A549 (cell line): ENCODE measurements at regions not wholly inside any gene's neighbourhood (a gene's known extent, or its start where the extent isn't known, plus 50 kb on each side); places are given as distances from the start of the nearest gene placed in this dataset.
A peak's percentile ranks its signal among the peaks of the same experiment; 100 is the strongest.

Experiments used
- ATAC-seq, 2 experiments: fragments of 200-7000 bp in 1 of 2; fragments of >200 bp in 1 of 2; cut with Nextera tagmentation in 1 of 2; cut with Tn5 transposase in 1 of 2; 3 replicates each; pipeline versions ENCODE4 v1.8.0 to v1.9.1; 2018 to 2020; ENCODE audit warnings: mild to moderate bottlenecking in 1 of 2, moderate library complexity in 1 of 2
- CTCF ChIA-PET: fragments of 300-600 bp; sonication (Branson Sonifier 250); formaldehyde crosslinking; extraction: SDS; loops from one replicate; lab custom pipeline; 2021; ENCODE audit warnings: antibody characterized with exemption, inconsistent platforms; lab: Yijun Ruan, JAX
- POLR2A ChIA-PET: fragments of 350-600 bp; formaldehyde crosslinking; extraction: SDS; loops from one replicate; lab custom pipeline; 2021; ENCODE audit warnings: antibody characterized with exemption, inconsistent platforms; lab: Yijun Ruan, JAX
- DNase-seq, 2 experiments: peaks; one replicate each; pipeline versions ENCODE4 v3.0.0 to v3.0.0-alpha.2; 2011 to 2016; ENCODE audit warnings: low read depth in 1 of 2, low spot score in 1 of 2
- FAIRE-seq: peaks from 2 replicates; lab custom pipeline; 2011; peaks lifted over from hg19 to GRCh38; lab: Jason Lieb, UNC
- H3K27ac ChIP-seq, 2 experiments: fragments of >200 bp; sonication (Bioruptor Twin); formaldehyde crosslinking; 3 replicates each; pipeline ENCODE4 v1.5.1; 2016 to 2017
- H3K4me1 ChIP-seq: fragments of >200 bp; sonication (Bioruptor Twin); formaldehyde crosslinking; 3 replicates; pipeline ENCODE4 v1.6.1; 2016
- H3K4me2 ChIP-seq: fragments of >200 bp; sonication (Bioruptor Twin); formaldehyde crosslinking; 3 replicates; pipeline ENCODE4 v1.6.1; 2016
- H3K4me3 ChIP-seq: fragments of >200 bp; sonication (Bioruptor Twin); formaldehyde crosslinking; 3 replicates; pipeline ENCODE4 v1.5.1; 2016
- H3K9me3 ChIP-seq: fragments of >200 bp; sonication (Bioruptor Twin); formaldehyde crosslinking; 3 replicates; pipeline ENCODE4 v1.6.1; 2016
- ATOH8 ChIP-seq: fragments of 250-450 bp; sonication (Bioruptor Pico); IDR thresholded peaks from 2 replicates; pipeline ENCODE4 v1.5.0; 2020; ENCODE audit warnings: low read depth, mild to moderate bottlenecking, moderate library complexity
- BCL3 ChIP-seq: fragments of >200 bp; sonication (Bioruptor Twin); formaldehyde crosslinking; IDR thresholded peaks from 3 replicates; pipeline ENCODE4 v1.6.1; 2016
- CBX2 ChIP-seq: fragments of 200-600 bp; sonication (generic); IDR thresholded peaks from 2 replicates; pipeline ENCODE4 v1.6.1; 2016; ENCODE audit warnings: low read depth, mild to moderate bottlenecking, borderline replicate concordance
- CBX8 ChIP-seq: fragments of 200-600 bp; sonication (generic); IDR thresholded peaks from 2 replicates; pipeline ENCODE4 v1.6.1; 2016
- CEBPB ChIP-seq, 2 experiments: fragments of >200 bp in 1 of 2; sonication (Bioruptor Twin) in 1 of 2; formaldehyde crosslinking in 1 of 2; IDR thresholded peaks; 2 replicates each; pipeline ENCODE4 v1.6.1; 2012 to 2016
- ESRRA ChIP-seq: fragments of 150-350 bp; IDR thresholded peaks from 2 replicates; pipeline ENCODE4 v1.6.1; 2014; ENCODE audit warnings: mild to moderate bottlenecking, low read length, borderline replicate concordance
- FOSB ChIP-seq: fragments of 250-450 bp; sonication (Bioruptor Pico); IDR thresholded peaks from 2 replicates; pipeline ENCODE4 v1.5.0; 2020; ENCODE audit warnings: mild to moderate bottlenecking, moderate library complexity
- HES2 ChIP-seq: fragments of >200 bp; sonication (Bioruptor Twin); formaldehyde crosslinking; IDR thresholded peaks from 2 replicates; pipeline ENCODE4 v1.6.1; 2016
- HOXA7 ChIP-seq: fragments of 250-450 bp; sonication (Bioruptor Pico); IDR thresholded peaks from 2 replicates; pipeline ENCODE4 v1.5.0; 2020; ENCODE audit warnings: mild to moderate bottlenecking, moderate library complexity
- JUN ChIP-seq, 2 experiments: fragments of >200 bp; sonication (Bioruptor Twin); formaldehyde crosslinking; IDR thresholded peaks; 2 replicates in 1 of 2; 3 replicates in 1 of 2; pipeline ENCODE4 v1.6.1; 2016 to 2017
- JUNB ChIP-seq: fragments of >200 bp; sonication (Bioruptor Twin); formaldehyde crosslinking; IDR thresholded peaks from 2 replicates; pipeline ENCODE4 v1.6.1; 2016
- KDM1A ChIP-seq: fragments of 200-600 bp; sonication (generic); IDR thresholded peaks from 2 replicates; pipeline ENCODE4 v1.6.1; 2016; ENCODE audit warnings: low read depth, mild to moderate bottlenecking
- MAZ ChIP-seq: fragments of 150-350 bp; IDR thresholded peaks from 2 replicates; pipeline ENCODE4 v1.6.1; 2014; ENCODE audit warnings: antibody characterized with exemption, low read depth, low read length, borderline replicate concordance
- MYC ChIP-seq: IDR thresholded peaks from 2 replicates; pipeline ENCODE4 v1.6.1; 2012; ENCODE audit warnings: mild to moderate bottlenecking, inconsistent platforms, low read length, improper control_type of control experiment, borderline replicate concordance
- NR3C1 ChIP-seq: fragments of >200 bp; sonication (Bioruptor Twin); formaldehyde crosslinking; IDR thresholded peaks from 3 replicates; pipeline ENCODE4 v1.6.1; 2017
- PHF8 ChIP-seq: fragments of 200-600 bp; sonication (generic); IDR thresholded peaks from 2 replicates; pipeline ENCODE4 v1.6.1; 2016; ENCODE audit warnings: low read depth, mild to moderate bottlenecking, antibody characterized with exemption, moderate library complexity, borderline replicate concordance
- RAD21 ChIP-seq, 2 experiments: fragments of >200 bp in 1 of 2; sonication (Bioruptor Twin) in 1 of 2; formaldehyde crosslinking in 1 of 2; IDR thresholded peaks in 1 of 2; conservative IDR thresholded peaks in 1 of 2; 2 replicates in 1 of 2; 3 replicates in 1 of 2; pipeline ENCODE4 v1.6.1; 2012 to 2018; ENCODE audit warnings: inconsistent platforms in 1 of 2
- RCOR1 ChIP-seq: fragments of 150-350 bp; IDR thresholded peaks from 2 replicates; pipeline ENCODE4 v1.6.1; 2014; ENCODE audit warnings: antibody characterized with exemption, low read length, low read depth
- RFX5 ChIP-seq: fragments of 450-650 bp; IDR thresholded peaks from 2 replicates; pipeline ENCODE4 v1.7.1; 2014; ENCODE audit warnings: antibody characterized with exemption, mild to moderate bottlenecking, moderate library complexity
- SREBF2 ChIP-seq: fragments of 450-650 bp; IDR thresholded peaks from 2 replicates; pipeline ENCODE4 v1.6.1; 2014; ENCODE audit warnings: mild to moderate bottlenecking, moderate library complexity
- TP53 ChIP-seq: fragments of 250-450 bp; sonication (Bioruptor Pico); IDR thresholded peaks from 2 replicates; pipeline ENCODE4 v1.5.0; 2021; ENCODE audit warnings: mild to moderate bottlenecking, moderate library complexity
- ZFP36 ChIP-seq: fragments of 450-650 bp; IDR thresholded peaks from 2 replicates; pipeline ENCODE4 v1.6.1; 2014; ENCODE audit warnings: borderline replicate concordance; ENCODE audit not compliant: partially characterized antibody
- ZNF302 ChIP-seq: fragments of 250-450 bp; sonication (Bioruptor Pico); IDR thresholded peaks from 2 replicates; pipeline ENCODE4 v1.9.0; 2021; ENCODE audit warnings: inconsistent platforms, mild to moderate bottlenecking, moderate library complexity
- WGBS: methylation state at CpG from one replicate; pipeline ENCODE4 v1.1.6; 2017; ENCODE audit errors: missing lambda C conversion rate; 5-methylcytosine and 5-hydroxymethylcytosine counted together
- TF ChIP-seq, protein P1 (sequence below): fragments of 200-600 bp; sonication (generic); IDR thresholded peaks from 2 replicates; pipeline ENCODE4 v1.6.1; 2016; ENCODE audit warnings: antibody characterized with exemption, mild to moderate bottlenecking, moderate library complexity

DNA sequence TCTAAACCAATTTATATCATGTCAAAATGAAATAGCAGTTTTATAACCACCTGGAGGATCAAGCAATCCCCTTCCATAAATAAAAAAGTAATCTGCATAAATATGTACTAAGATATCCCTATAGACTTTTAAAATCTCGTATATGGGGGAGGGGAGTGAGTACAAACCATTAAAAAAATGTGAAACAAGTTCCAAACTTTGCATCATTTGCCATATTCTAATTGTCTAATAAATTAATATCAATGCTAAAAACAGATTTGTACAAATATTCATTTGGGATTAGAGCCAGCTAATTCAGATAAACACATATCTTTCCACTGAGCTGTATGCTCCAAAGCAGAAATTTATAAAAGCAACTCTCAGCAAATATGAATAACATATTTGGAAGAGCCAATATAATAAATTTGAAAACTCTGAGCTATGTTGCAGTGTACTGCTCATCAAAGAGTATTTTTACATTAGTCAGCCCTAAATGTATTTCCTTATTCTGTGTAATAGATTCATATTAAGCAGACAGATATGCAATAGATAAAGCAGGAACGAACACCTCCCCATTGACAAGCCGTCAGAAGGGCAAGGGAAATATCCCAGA, 970.2 kb downstream of the EFNB2 start:
- no peak overlapping the region for H3K4me3 ChIP-seq
- ChIA-PET CTCF (interaction anchor here (1.5 kb wide), 1 partner anchor 15 kb away, joined by 5 read pairs; no protein-coding TSS in a partner anchor), POLR2A (no interaction called here)
- no peaks in the 10 kb centered on the region for H3K9me3 ChIP-seq
- no peak overlapping the region for H3K4me2 ChIP-seq
- H3K4me1 ChIP-seq: no peaks in the 10 kb centered on the region
- no peak for TF ChIP-seq JUN (IDR thresholded peaks at IDR 0.05)
- no peak for TF ChIP-seq KDM1A
- TF ChIP-seq HOXA7 (CRISPR knock-in tag): no peak
- no peak for TF ChIP-seq BCL3
- TF ChIP-seq PHF8: no peak
- TF ChIP-seq RCOR1: no peak
- TF ChIP-seq CBX8: no peak
- TF ChIP-seq SREBF2: no peak
- no peak for TF ChIP-seq RAD21 (conservative IDR thresholded peaks at IDR 0.05 in 1 of 2, IDR thresholded peaks at IDR 0.05 in 1 of 2)
- TF ChIP-seq HES2: no peak
- TF ChIP-seq ZNF302 (CRISPR knock-in tag): no peak
- TF ChIP-seq JUNB: no peak
- no peak for TF ChIP-seq MAZ
- TF ChIP-seq MYC: no peak
- TF ChIP-seq CBX2: no peak
- TF ChIP-seq FOSB (CRISPR knock-in tag): no peak
- TF ChIP-seq TP53 (CRISPR knock-in tag): no peak
- TF ChIP-seq ESRRA: no peak
- no peak for TF ChIP-seq RFX5
- TF ChIP-seq, all 56 proteins: peak for 0
- DNase-seq (no peak), FAIRE-seq (no peak), ATAC-seq (no peak)
- WGBS: 11% methylated on average over 3 of the region's 3 CpGs
- H3K27ac ChIP-seq: no peak overlapping the region

DNA sequence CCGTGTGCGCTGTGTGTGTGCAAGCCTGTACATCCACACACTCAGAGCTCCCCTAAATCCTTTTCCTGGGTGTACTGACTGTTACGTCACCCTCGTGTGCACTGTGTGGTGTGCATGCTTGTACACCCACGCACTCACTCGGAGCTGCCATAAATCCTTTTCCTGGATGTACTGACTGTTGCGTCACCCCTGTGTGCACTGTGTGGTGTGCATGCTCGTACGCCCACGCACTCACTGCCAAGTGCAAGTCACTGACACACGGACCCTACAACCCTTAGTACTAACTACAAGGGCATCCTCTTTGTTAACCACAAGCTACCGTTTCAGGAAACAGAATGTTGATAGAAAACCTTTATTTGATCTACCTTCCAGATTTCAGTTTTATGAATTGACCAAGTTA, 983.4 kb downstream of the EFNB2 start:
- no peak overlapping the region for H3K27ac ChIP-seq
- H3K4me1 ChIP-seq: no peaks in the 10 kb centered on the region
- no peak for DNase-seq
- ChIA-PET CTCF (no interaction called here), POLR2A (no interaction called here)
- H3K9me3 ChIP-seq: no peaks in the 10 kb centered on the region
- TF ChIP-seq, protein P1, sequence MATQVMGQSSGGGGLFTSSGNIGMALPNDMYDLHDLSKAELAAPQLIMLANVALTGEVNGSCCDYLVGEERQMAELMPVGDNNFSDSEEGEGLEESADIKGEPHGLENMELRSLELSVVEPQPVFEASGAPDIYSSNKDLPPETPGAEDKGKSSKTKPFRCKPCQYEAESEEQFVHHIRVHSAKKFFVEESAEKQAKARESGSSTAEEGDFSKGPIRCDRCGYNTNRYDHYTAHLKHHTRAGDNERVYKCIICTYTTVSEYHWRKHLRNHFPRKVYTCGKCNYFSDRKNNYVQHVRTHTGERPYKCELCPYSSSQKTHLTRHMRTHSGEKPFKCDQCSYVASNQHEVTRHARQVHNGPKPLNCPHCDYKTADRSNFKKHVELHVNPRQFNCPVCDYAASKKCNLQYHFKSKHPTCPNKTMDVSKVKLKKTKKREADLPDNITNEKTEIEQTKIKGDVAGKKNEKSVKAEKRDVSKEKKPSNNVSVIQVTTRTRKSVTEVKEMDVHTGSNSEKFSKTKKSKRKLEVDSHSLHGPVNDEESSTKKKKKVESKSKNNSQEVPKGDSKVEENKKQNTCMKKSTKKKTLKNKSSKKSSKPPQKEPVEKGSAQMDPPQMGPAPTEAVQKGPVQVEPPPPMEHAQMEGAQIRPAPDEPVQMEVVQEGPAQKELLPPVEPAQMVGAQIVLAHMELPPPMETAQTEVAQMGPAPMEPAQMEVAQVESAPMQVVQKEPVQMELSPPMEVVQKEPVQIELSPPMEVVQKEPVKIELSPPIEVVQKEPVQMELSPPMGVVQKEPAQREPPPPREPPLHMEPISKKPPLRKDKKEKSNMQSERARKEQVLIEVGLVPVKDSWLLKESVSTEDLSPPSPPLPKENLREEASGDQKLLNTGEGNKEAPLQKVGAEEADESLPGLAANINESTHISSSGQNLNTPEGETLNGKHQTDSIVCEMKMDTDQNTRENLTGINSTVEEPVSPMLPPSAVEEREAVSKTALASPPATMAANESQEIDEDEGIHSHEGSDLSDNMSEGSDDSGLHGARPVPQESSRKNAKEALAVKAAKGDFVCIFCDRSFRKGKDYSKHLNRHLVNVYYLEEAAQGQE: no peak
- TF ChIP-seq NR3C1 (no peak), ZFP36 (no peak), ATOH8 (no peak), CEBPB (IDR thresholded peaks at IDR 0.05) (peak in 1 of 2 experiments; percentile 22; a peak in 2 of 4 replicates)
- WGBS: 32% methylated on average over 10 of the region's 12 CpGs
- no peak for FAIRE-seq
- no peak for ATAC-seq
- no peak overlapping the region for H3K4me3 ChIP-seq
- peak overlapping the region; percentile 12; the same call in 1 of the 3 replicates for H3K4me2 ChIP-seq
